Loucy (cell line): ENCODE measurements at regions not wholly inside any gene's neighbourhood (a gene's known extent, or its start where the extent isn't known, plus 50 kb on each side); places are given as distances from the start of the nearest gene placed in this dataset.

Source experiments
- CTCF ChIP-seq: fragments of 200-600 bp; sonication (generic); conservative IDR thresholded peaks from 2 replicates; pipeline ENCODE4 v1.5.1; 2014; ENCODE audit warnings: mild to moderate bottlenecking, antibody characterized with exemption, low read length
- EZH2phosphoT487 ChIP-seq: fragments of 200-600 bp; IDR thresholded peaks from 2 replicates; pipeline ENCODE4 v1.6.1; 2018; ENCODE audit warnings: antibody characterized with exemption, mild to moderate bottlenecking, moderate library complexity, borderline replicate concordance

- TF ChIP-seq CTCF, result no peak
- no peak for TF ChIP-seq EZH2phosphoT487
Observed at GRCh38 chr10:78699971-78700370, 368.8 kb upstream of the ZMIZ1 start.
